ACC112 (cell line): ENCODE measurements at regions not wholly inside any gene's neighbourhood (a gene's known extent, or its start where the extent isn't known, plus 50 kb on each side); places are given as distances from the start of the nearest gene placed in this dataset.
A peak's percentile ranks its signal among the peaks of the same experiment; 100 is the strongest.
"Not testable (repeated sequence)": the region's sequence is repeated elsewhere in the genome, so short reads cannot be mapped to it uniquely, and the experiment has no call there.

Experiments
- H2AFZ ChIP-seq: fragments of 200-600 bp; sonication (generic); one replicate; pipeline ENCODE4 v1.6.0; 2017; ENCODE audit warnings: antibody characterized with exemption, low read length; ENCODE audit not compliant: unreplicated experiment
- H3K27ac ChIP-seq: fragments of 200-600 bp; sonication (generic); 2 replicates; pipeline ENCODE4 v1.5.1; 2014; ENCODE audit warnings: low read depth, mild to moderate bottlenecking, antibody characterized with exemption, low read length, moderate library complexity
- H3K27me3 ChIP-seq: fragments of 200-600 bp; sonication (generic); 2 replicates; pipeline ENCODE4 v1.6.1; 2014; ENCODE audit warnings: mild to moderate bottlenecking, antibody characterized with exemption, low read length, moderate library complexity, mixed read lengths; ENCODE audit not compliant: insufficient read depth
- H3K36me3 ChIP-seq: fragments of 200-600 bp; sonication (generic); 2 replicates; pipeline ENCODE4 v1.6.1; 2016; ENCODE audit warnings: mild to moderate bottlenecking, antibody characterized with exemption, low read length, moderate library complexity, mixed read lengths; ENCODE audit not compliant: insufficient read depth
- H3K4me1 ChIP-seq: fragments of 200-600 bp; sonication (generic); one replicate; pipeline ENCODE4 v1.6.1; 2016; ENCODE audit warnings: low read length, mixed read lengths; ENCODE audit not compliant: insufficient read depth, unreplicated experiment, control insufficient read depth
- H3K4me3 ChIP-seq: fragments of 200-600 bp; sonication (generic); 2 replicates; pipeline ENCODE4 v1.5.1; 2014; ENCODE audit warnings: mild to moderate bottlenecking, low read depth, low read length
- H3K79me2 ChIP-seq: fragments of 200-600 bp; sonication (generic); one replicate; pipeline ENCODE4 v1.6.0; 2016; ENCODE audit warnings: low read length; ENCODE audit not compliant: control insufficient read depth, unreplicated experiment, insufficient read depth

DNA sequence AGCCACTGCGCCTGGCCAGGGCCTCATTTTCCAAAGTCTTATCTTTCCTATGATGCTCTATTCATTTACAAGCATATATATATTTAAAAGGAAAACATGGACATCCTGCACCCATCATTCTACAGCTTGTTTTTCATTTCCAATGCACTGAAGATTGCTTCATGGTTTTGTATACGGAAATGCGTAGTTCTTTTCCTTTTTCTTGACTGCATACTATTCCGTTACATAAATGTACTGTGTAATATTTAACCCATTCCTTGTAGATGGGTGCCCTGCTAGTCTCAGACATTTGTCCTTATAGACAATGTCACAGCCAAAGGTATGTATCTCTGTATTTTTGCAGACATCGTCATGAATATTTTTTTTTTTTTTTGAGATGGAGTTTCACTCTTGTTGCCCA lies 257.0 kb downstream of the ASMT start:
- Histone ChIP-seq H3K79me2 (no peaks in the 10 kb centered on the region), H3K4me1 (no peaks in the 10 kb centered on the region), H3K4me3 (no peak overlapping the region), H3K27ac (no peak overlapping the region), H3K27me3 (no peaks in the 10 kb centered on the region), H2AFZ (no peak overlapping the region), H3K36me3 (no peaks in the 10 kb centered on the region)

DNA sequence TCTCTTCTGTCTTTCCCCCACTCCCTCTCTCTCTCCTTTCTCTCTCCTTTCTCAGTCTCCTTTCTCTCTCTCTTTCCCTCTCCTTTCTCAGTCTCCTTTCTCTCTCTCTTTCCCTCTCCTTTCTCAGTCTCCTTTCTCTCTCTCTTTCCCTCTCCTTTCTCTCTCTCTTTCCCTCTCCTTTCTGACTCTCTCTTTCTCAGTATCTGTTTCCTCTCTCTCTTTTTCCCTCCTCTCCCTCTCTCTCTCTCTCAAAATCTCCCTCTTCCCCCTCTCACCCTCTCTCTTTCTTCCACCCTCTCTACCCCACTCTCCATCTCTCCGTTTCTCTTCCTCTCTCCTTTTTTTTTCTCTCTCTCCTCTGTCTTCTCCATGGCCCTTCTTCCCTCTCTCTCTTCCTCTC lies 258.8 kb downstream of the ASMT start:
- Histone ChIP-seq H3K27ac (no peak overlapping the region), H3K79me2 (no peaks in the 10 kb centered on the region), H3K36me3 (no peaks in the 10 kb centered on the region), H2AFZ (no peak overlapping the region), H3K4me1 (no peaks in the 10 kb centered on the region), H3K4me3 (no peak overlapping the region), H3K27me3 (no peaks in the 10 kb centered on the region)

DNA sequence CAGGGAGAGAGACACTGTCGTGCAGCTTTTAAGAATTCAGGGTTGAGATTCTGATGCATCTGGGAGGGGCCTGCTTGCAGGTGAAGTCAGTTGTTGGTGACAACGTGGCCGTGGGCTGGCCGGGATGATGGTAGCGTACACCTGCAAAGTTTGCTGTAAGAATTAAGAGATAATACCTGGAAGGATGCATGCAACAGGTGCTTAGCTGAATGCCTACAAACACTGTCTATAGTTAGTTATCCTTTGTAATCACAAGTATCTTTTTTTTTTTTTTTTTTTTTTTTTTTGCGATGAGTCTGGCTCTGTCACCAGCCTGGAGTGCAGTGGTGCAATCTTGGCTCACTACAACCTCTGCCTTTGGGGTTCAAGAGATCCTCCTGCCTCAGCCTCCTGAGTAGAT lies 259.6 kb downstream of the ASMT start:
- no peaks in the 10 kb centered on the region for H3K79me2 ChIP-seq
- H3K27me3 ChIP-seq, result no peaks in the 10 kb centered on the region
- H2AFZ ChIP-seq, result no peak overlapping the region

DNA sequence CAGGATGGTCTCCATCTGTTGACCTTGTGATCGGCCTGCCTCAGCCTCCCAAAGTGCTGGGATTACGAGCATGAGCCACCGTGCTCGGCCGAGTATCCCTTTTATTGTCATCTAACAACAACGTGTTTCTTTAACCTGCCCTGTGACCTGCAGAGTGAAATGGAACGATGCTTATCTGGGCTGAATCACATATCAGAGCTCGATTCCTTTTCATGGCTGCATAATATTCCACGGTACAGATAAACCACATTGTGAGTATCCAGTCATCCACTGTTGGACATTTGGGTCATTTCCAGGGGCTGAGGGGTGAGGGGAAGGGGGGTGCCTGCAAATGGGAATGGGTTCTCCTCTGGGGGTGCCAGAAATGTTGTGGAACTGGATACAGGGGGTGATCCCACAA lies 260.0 kb downstream of the ASMT start:
- H3K4me3 ChIP-seq, result no peak overlapping the region
- H3K27ac ChIP-seq, result no peak overlapping the region
- H3K36me3 ChIP-seq, result no peaks in the 10 kb centered on the region
- H3K79me2 ChIP-seq, result no peaks in the 10 kb centered on the region
- no peaks in the 10 kb centered on the region for H3K27me3 ChIP-seq
- H2AFZ ChIP-seq, result no peak overlapping the region
- no peaks in the 10 kb centered on the region for H3K4me1 ChIP-seq

More for the DNA sequence above, 259.6 kb downstream of the ASMT start:
- Histone ChIP-seq H3K36me3 (no peaks in the 10 kb centered on the region), H3K4me1 (no peaks in the 10 kb centered on the region), H3K4me3 (no peak overlapping the region), H3K27ac (no peak overlapping the region)

DNA sequence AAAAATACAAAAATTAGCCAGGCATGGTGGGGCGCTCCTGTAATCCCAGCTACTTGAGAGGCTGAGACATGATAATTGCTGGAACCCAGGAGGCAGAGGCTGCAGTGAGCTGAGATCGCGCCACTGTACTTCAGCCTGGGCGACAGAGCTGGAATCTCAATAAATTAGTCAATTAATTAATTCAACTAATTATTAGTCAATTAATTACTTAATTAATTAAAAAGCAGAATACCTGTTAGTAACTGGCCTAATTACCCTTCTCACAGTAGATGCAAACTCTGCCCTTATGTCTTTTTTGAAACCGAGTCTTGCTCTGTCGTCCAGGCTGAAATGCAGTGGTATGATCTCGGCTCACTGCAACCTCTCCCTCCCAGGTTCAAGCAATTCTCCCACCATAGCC lies 261.2 kb downstream of the ASMT start:
- Histone ChIP-seq H3K27ac (no peak overlapping the region), H3K36me3 (no peaks in the 10 kb centered on the region), H3K4me1 (no peaks in the 10 kb centered on the region), H3K27me3 (no peaks in the 10 kb centered on the region), H3K79me2 (no peaks in the 10 kb centered on the region), H3K4me3 (no peak overlapping the region), H2AFZ (no peak overlapping the region)

DNA sequence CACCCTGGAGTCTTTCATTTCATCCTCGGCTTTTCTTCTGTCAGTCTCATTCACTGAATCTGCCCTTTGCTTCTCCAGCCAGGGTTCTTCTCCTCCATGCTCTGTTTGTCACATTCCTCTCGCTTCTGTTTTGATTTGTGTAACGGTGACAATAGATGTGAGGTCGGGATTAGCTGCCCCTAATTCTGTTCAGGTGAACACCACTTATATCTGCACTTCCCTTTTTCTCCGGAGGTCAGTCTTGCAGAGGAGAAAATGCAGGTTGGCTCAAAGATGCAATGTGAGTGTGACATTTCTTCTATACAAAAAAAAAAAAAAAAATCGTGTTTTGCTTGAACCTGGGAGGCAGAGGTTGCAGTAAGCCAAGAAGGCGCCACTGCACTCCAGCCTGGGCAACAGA lies 262.9 kb downstream of the ASMT start:
- Histone ChIP-seq H3K36me3 (no peaks in the 10 kb centered on the region), H3K4me1 (no peaks in the 10 kb centered on the region), H3K79me2 (no peaks in the 10 kb centered on the region), H2AFZ (no peak overlapping the region), H3K27ac (no peak overlapping the region), H3K27me3 (no peaks in the 10 kb centered on the region), H3K4me3 (no peak overlapping the region)

DNA sequence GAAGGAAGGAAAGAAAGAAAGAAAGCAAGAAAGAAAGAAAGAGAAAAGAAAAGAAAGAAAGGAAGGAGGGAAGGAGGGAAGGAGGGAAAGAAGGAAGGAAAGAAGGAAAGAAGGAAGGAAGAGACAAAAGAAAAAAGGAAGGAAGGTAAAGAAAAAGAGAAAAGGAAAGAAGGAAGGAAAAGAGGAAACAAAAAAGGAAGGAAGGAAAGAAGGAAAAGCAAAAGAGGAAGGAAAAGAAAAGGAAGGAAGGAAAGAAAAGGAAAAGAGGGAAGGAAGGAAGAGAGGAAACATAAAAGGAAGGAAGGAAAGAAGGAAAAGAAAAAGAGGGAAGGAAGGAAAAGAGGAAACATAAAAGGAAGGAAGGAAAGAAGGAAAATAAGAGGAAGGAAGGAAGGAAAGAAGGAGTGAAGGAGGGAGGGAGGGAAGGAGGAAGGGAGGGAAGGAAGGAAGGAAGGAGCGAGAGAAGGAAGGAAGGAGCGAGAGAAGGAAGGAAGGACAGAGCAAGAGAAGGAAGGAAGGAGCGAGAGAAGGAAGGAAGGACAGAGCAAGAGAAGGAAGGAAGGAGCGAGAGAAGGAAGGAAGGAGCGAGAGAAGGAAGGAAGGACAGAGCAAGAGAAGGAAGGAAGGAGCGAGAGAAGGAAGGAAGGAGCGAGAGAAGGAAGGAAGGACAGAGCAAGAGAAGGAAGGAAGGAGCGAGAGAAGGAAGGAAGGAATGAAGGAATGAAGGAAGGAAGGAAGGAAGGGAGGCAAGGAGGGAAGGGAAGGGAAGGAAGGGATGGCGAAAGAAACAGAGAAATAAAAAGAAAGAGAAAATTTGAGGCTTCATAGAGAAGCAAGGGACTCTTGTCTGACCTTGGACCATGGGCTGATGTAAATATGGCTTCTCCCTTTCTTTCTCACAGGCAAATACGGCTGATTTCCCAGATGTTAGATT lies 266.3 kb downstream of the ASMT start:
- not testable (repeated sequence) for H3K27me3 ChIP-seq, H3K79me2 ChIP-seq, H3K27ac ChIP-seq, H3K4me1 ChIP-seq, H3K36me3 ChIP-seq, H3K4me3 ChIP-seq, H2AFZ ChIP-seq

DNA sequence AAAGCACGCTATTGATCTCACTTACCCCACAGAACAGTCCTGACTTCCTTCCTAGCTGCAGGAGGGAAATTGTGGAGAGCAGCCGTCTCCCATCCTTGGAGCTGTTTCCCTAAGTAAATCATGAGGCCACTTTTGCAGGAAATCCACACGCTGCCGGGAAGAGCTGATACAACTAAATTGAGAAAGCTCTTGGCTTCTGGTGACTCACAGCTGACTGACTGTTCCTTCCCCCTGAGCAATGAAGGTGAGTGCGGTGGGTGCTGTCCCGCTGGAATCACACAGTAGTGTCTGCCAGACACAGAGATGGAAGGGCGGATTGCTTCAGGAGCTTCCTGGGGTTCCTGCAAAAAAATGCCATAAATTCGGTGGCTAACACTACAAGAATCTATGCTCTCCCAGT lies 268.9 kb downstream of the ASMT start:
- H3K27ac ChIP-seq, result no peak overlapping the region
- no peaks in the 10 kb centered on the region for H3K36me3 ChIP-seq
- no peaks in the 10 kb centered on the region for H3K4me1 ChIP-seq
- no peak overlapping the region for H2AFZ ChIP-seq
- H3K79me2 ChIP-seq, result no peaks in the 10 kb centered on the region
- no peak overlapping the region for H3K4me3 ChIP-seq
- H3K27me3 ChIP-seq, result no peaks in the 10 kb centered on the region

DNA sequence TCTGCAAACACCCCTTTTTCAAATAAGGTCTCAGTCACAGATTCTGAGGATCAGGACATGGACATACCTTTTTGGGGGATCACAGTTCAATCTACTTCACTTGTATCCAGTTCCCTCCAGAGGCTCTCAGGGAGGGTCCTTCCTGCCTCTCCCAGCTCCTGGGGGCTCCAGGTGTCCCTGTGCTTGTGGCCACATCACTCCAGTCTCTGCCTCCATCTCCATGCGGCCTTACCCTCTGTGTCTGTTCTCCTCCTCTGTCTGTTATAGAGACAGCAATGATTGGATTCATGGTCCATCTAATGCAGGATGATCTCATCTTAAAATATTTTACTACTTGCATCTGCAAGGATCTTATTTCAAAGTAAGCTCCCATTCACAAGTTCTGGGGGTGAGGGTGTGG lies 269.6 kb downstream of the ASMT start:
- Histone ChIP-seq H2AFZ (no peak overlapping the region), H3K36me3 (no peaks in the 10 kb centered on the region), H3K4me1 (no peaks in the 10 kb centered on the region), H3K79me2 (no peaks in the 10 kb centered on the region), H3K27ac (no peak overlapping the region), H3K4me3 (no peak overlapping the region), H3K27me3 (no peaks in the 10 kb centered on the region)

DNA sequence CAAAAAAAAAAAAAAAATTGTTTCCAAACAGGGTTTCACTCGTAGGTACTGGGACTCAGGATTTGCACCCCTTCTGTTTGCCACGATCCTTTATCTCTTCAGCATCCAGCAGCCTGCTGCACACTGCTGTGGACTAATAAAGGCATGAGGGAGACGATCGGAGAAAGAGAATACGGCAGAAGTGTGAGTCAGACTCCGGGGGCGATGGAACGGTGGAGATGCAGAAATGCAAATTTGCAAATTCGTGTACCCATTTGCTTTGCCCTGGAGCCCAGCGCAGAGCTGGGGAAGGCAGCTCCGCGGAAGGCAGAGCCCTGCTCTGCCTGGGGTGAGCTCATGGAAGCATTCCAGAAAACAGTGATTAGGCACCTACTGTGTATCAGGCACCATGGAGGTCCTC lies 270.3 kb downstream of the ASMT start:
- H3K27me3 ChIP-seq, result no peaks in the 10 kb centered on the region
- no peak overlapping the region for H3K4me3 ChIP-seq
- H3K36me3 ChIP-seq, result no peaks in the 10 kb centered on the region
- H3K27ac ChIP-seq, result no peak overlapping the region
- H3K79me2 ChIP-seq, result no peaks in the 10 kb centered on the region
- H2AFZ ChIP-seq, result no peak overlapping the region
- no peaks in the 10 kb centered on the region for H3K4me1 ChIP-seq

DNA sequence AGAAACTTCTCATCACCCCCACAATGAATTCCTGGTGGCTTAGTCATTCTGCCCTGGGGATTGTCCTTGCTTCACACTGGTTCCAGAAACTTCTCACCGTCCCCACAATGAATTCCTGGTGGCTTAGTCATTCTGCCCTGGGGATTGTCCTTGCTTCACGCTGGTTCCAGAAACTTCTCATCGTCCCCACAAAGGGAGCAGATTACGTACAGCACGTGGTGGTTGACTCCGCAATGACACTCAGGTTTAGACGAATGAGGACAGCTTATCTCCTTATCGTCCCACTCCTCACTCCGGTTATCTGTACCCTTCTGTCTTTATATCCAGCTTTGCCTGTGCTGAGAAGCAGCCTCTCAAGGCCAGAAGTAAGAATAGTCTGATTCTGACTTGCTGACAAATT lies 273.4 kb downstream of the ASMT start:
- not testable (repeated sequence) for H3K79me2 ChIP-seq, H3K4me3 ChIP-seq, H2AFZ ChIP-seq, H3K27me3 ChIP-seq, H3K4me1 ChIP-seq, H3K36me3 ChIP-seq
- peak overlapping the region; percentile 80 for H3K27ac ChIP-seq
